ENCODE measurements at regions not wholly inside any gene's neighbourhood (a gene's known extent, or its start where the extent isn't known, plus 50 kb on each side); places are given as distances from the start of the nearest gene placed in this dataset.

DNA sequence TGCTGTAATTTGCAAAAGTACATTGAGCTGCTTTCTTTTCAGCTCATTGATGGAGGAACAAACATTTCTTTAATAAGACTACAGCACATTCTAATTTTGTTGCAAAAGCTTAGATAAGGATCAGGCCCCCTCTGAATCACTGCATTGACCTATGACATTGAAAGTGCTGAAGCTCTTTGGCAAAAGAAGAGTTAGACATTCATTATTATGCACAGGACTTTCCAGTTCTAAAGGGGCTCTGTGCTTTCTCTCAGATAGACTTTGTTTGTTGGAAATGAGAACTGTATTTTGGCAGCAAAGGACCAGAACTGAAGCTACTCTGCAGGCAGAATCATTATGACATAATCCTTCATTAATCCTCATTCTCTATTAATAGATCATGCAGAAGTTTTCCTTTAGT lies 252.9 kb upstream of the SOX2 start:
- FAIRE-seq = no peak

DNA sequence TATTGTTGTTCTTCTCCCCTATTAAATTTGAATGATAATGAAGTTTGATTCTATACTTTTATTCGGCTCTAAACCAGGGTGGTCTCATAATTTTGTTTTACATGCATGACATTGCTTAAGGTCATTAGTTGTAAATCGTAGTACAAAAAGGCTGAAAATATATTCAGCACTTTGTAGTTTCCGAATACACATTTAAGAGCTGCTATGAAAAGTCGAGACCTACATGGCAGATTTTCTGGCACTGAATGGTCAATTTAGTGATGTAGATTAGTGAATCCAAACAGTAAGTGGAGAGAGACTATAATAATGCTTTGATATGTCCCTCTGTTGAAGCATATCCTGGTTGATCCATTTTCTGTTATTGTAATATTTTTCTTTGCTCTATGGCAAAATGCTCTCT lies 254.0 kb upstream of the SOX2 start:
- DNase-seq (ENCODE audit: extremely low spot score, insufficient read length, low read depth) (no peak), FAIRE-seq (no peak)

More for the DNA sequence above, 252.9 kb upstream of the SOX2 start:
- DNase-seq (ENCODE audit: extremely low spot score, insufficient read length, low read depth) = no peak

DNA sequence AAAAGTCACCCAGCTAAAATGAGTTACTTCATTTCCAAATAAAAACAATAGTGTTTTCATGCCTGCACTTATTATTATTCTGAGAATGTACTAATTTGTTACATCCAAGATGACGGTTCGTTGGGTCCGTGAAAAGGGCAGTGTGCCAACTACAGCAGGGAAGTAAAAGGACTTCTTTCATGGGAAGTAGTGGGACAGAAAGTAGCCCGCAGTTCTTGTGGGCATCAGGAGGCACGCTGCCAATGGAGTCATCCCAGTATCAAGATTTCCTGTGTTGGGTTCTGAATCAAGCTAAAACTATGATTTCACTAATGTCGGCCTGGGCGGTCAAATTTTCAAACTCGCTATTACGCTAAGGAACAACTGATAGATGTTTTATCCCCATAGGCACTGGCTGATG lies 254.5 kb upstream of the SOX2 start:
- DNase-seq (ENCODE audit: extremely low spot score, insufficient read length, low read depth) (no peak), FAIRE-seq (no peak)

DNA sequence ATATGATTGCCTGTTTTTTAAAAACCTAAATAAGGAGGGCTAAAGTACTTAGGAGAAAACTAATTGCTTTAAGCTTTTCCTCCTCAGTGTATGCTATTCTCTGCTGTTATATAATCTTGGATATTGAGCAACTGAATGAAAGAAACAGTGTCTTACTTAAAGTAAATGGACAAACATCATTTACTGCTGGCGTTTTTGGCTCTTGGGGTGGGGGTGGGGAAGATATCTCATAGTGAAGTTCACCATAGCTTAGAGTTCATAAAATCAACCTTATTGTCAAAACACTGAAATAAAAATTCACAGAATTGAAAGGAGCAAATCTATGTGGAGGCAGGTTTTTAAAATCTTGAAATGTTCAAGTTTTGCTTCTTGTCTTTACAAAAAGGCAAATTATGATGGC lies 256.4 kb upstream of the SOX2 start:
- FAIRE-seq = no peak
- no peak for DNase-seq (ENCODE audit: extremely low spot score, insufficient read length, low read depth)

DNA sequence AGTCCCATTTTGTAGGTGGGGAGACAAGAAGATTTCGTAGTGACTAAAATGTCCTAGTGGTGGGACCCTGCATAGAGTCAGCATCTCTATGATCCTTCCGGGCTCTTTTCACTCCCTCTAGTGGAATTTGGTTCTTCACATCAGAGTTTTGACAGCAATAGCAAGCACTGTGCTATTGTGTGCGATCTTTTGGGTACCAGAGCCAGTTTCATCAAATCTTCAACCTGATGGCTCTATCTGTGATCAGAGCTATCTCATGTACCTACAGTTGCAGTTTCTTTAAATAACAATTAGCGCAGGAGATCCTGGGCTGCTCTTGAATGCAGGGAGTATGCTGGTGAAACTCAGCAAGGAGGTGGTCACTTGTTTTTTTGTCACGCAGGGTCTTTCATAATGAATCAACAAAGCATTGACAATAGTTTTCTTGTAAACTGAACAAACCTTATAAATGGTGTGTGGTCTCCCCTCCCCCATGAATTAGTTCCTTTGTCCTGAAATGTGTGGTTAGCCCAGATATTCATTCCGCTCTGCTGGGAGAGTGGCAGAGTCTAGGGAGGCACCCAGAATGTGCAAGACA lies 257.2 kb upstream of the SOX2 start:
- FAIRE-seq (no peak), DNase-seq (ENCODE audit: extremely low spot score, insufficient read length, low read depth) (no peak)

DNA sequence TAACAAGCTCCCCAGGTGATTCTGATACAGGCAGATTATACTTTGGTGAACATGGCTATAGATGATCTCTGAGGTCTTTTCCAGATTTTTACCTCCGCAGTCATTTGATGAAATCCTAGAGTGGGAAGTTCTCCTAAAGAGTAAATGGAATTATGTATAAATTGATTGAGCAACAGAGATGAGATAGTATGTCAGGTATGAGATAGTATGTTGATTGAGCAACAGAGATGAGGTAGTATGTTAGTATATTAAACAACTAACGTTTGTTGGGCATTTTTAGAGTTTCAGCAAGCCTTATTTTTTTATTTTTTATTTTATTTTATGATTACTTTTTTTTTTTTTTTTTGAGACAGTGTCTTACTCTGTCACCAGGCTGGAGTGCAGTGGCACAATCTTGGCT lies 265.0 kb upstream of the SOX2 start:
- no peak for DNase-seq (ENCODE audit: extremely low spot score, insufficient read length, low read depth)
- FAIRE-seq = no peak

DNA sequence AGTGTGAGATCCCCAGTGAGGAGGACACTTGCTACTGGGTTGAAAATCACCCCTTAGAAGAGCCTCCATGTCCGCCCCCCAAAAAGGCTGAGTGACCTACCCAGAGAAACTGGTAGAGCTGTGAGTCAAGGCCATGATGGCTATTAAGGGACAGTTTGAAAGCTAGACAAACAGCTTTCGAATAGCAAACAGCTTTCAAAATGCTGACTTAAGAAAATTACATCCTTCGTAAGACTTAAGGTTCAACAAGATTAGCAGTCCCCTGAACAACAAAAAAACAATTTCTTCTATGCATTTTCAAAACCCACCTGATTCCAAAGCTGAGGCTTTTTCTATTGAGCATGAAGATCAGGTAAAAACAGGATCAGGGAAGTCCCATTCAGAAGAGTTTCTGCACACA lies 269.7 kb upstream of the SOX2 start:
- DNase-seq (ENCODE audit: extremely low spot score, insufficient read length, low read depth) (no peak), FAIRE-seq (no peak)

DNA sequence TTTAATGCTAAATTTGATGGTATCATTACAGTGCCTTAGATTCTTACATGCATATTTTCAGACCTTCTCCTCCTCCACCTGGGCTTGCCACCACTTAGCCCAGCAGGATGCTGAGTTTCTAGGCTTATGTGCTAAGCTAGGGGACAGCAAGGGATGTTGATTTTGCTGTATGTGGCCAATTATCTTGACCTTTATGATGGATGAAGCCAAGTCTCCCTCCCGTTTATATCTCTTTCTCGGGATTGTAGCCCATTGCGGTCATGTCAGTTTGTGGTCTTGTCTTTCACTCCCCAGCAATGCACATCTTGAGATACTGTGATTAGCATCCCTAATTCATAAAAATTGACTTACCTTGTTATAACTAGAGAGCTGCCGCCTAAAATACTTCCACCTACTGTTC lies 278.7 kb upstream of the SOX2 start:
- FAIRE-seq (no peak), DNase-seq (ENCODE audit: extremely low spot score, insufficient read length, low read depth) (no peak)

DNA sequence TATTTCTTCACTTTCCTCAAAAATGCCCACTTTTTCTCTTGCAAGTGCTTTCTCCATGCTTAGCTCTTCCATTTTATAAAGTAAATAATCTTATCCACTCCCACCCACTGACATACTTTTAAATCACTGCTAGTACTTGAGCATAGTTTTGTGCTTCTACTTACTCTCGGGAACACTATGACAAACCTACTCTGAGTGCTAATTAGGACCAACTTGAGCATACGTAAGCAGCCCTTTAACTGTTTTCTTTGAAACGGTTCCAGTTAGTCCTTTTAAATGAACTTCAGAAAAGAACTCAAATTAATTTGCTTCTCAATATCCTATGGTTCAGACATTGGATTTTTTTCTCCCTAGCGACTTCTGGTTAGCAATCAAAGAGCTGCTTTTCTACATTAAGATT lies 280.0 kb upstream of the SOX2 start:
- FAIRE-seq (no peak), DNase-seq (ENCODE audit: extremely low spot score, insufficient read length, low read depth) (no peak)

DNA sequence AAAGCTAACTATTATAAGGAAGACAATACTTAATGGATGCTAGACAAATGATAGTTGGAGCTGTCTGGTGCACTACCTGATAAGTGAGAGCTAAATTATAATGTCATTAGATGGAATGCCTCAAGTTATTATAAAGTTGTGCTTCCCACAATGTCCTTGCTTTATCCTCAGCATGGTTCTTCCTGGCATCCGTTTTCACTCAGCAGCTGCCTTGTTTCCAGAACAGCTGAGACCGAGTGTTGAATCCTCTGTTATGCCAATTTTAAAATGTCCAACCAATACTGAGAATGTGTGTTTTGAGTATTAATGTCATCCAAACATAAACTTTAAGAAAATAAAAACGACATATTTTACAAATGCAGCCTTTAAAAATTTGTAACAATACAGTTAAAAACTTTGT lies 286.7 kb upstream of the SOX2 start:
- no peak for DNase-seq (ENCODE audit: extremely low spot score, insufficient read length, low read depth)
- no peak for FAIRE-seq

DNA sequence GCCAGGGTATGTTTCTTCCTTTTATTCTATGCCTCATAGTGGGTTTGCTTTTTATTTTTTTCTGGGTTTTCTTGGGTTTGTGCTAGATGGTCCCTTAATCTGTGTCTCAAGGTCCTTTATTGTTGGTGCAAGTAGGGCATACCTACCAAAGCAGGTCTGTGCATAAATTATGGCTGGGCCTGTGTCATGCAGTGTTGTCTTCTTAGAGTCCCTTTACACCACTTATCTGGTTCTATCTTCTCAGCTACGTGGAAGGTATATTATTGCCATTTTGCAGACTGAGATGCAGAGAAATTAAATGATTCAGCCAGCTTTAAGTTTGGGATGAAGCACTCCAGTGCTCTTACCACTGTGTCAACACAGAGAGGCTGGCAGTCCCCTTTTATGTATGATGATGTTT lies 293.5 kb upstream of the SOX2 start:
- no peak for FAIRE-seq
- no peak for DNase-seq (ENCODE audit: extremely low spot score, insufficient read length, low read depth)

DNA sequence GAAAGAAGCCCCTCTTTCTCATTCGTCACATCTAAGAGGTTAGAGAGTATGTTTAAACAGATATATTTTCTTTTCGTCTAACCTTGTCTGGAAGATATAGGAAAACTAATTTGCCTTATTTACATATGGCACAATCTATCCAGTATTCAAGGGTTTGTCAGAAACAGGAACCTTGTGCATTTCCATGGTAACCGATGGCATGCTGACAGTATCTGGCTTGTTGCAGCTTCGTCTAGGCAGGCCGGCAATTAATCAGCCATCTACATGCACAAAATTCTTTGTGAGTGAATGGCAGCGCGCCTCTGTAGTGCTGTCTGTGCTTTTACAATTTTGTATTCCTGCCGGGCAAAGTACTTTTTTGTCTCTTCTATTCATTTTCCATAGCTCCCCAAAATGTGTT lies 294.0 kb upstream of the SOX2 start:
- FAIRE-seq = no peak

DNA sequence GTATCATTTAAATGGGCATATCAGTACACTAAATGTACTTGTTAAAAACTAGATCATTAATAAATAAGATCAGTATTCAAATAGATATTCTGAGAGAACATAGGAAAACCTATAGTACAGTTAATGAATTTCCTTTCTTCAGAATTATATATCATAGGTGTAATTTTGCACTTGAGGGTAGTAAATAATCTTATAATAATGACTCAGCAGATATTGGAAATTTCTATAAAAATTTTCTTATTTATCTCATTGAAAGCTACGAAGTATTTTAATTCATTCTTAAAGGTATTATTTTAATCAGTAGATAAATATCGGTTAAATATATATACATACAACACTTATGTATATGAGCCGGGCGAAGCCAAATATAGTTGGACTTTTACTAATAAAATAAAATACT lies 300.9 kb upstream of the SOX2 start:
- no peak for FAIRE-seq
- DNase-seq (ENCODE audit: extremely low spot score, insufficient read length, low read depth) = no peak

More for the DNA sequence above, 294.0 kb upstream of the SOX2 start:
- DNase-seq (ENCODE audit: extremely low spot score, insufficient read length, low read depth) = no peak

DNA sequence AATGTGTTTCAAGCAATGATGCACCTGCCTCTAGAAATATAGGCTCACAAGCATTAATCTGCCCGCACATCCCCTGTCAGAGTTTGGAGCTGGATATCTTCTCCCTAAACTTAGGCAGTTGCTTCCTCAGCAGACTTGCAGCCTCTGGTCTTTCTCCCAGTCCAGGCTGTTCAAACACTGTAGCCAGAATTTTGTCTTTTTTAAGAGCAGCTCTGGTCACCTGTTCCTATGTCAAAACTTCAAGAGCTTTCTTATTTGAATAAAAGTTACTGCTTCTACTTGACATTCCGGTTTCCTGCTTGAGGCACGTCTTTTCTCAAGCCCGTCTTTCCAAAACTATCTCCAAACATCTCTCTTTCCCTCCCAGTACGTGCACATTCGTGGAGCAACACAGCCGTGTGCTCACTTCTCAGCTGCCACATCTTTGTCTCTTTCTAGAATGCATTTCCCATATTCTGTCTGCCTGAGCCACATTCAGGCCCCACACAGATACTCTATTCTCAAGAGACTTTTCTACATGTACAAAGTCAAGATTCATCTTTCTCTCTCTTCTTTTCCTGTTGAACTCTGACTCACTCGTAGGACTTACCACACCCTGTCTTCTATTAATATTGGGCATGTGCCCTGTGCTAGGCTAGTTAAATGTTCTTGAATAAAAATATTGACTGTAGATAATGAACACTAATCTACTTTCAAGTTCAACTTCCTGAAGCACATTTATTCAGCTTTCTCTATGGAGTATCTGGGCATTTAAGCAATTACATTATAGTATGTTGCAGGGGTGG lies 307.7 kb upstream of the SOX2 start:
- no peak for FAIRE-seq
- DNase-seq (ENCODE audit: extremely low spot score, insufficient read length, low read depth) = no peak

DNA sequence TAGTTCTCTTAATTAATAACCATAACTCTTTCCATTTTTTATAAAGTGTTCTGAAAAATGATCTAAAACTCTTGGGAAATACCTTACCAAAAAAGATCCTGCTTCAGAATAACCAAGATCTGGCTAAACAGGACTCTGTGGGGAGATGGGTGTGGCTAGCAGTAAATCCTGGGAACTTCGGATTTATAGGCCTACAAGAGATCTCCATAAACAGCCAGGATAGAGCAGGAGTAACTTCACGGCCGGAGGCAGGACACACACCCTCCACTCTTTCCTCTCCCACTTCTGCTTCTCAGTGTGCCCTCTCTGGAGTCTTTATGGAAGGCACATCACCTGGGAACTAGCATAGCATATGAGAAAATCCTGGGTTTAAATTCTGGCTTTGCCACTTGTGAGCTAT lies 309.4 kb upstream of the SOX2 start:
- FAIRE-seq = no peak
- no peak for DNase-seq (ENCODE audit: extremely low spot score, insufficient read length, low read depth)

DNA sequence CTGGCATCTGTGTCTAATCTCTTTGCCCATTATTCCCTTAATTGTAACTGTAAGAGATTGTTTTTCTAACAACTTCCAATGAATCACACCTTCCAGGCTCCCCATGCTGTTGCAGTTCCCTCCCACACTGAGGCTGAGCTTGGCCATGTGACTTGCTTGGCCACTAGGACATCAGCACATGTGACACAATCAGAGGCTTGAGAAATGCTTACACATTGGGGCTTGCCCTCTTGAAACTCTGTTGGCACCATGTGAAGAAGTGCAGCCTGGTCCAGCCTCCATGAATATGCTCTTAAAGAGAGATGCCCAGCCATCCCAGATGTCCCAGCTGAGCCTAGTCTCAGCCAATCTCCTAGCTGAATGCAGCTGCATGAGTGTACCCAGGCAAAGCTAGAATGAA lies 326.8 kb upstream of the SOX2 start:
- FAIRE-seq (no peak), DNase-seq (ENCODE audit: extremely low spot score, insufficient read length, low read depth) (no peak)

DNA sequence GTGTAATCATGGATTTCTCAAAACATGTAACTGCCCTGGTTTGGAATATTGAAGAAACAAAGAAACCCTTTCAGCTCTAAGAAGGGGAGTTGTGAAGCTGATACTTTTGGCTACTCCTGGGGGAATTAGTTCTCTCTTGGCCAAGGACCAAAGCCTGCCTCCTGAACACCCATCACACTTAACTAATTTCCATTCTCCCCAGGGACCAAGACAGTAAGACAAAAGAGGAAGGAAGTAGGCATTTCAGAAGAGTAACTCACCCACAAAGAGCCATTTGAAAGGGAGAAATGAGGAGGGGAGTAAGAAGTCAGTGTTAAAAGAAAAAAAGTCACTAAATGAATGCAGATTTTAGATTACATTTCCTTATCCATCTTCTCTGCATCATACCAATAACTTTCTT lies 328.0 kb upstream of the SOX2 start:
- no peak for DNase-seq (ENCODE audit: extremely low spot score, insufficient read length, low read depth)
- no peak for FAIRE-seq

DNA sequence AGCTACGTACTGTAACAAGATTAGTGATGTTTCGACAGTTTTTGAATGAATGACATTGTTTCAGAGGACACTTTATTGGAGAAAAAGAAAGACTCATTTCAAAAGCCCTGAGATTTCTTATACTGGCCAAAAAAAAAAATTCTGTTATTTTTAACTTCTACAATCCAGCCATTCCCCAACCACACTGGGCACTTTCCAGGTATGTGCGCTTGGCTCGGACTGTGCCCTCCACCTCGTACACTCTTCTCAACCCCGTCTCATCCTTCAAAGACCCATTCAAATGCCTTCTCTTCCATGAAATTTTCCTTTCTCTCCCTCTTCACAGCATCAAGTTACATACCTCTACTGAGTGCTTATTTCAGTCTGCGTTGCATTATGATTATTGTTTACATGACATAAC lies 328.5 kb upstream of the SOX2 start:
- no peak for DNase-seq (ENCODE audit: extremely low spot score, insufficient read length, low read depth)
- no peak for FAIRE-seq

DNA sequence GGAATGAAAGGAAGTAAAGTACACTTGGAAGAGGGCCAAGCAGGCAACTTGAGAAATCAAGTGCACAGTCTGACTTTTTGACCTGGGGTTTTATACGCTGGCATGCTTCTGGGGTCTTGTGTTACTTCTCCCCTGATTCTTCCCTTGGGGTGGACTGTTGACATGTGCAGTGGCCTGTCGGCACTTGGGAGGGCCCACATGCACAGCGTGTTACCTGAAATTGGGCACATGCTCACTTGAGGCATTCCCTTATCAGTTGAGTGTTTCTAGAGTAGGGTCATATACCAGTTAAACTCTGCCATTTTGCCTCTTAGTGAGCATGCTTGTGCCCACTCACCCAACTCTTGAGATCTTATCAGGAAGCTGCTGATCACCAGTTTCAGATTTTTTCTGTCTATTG lies 329.1 kb upstream of the SOX2 start:
- DNase-seq (ENCODE audit: extremely low spot score, insufficient read length, low read depth) (no peak), FAIRE-seq (no peak)

DNA sequence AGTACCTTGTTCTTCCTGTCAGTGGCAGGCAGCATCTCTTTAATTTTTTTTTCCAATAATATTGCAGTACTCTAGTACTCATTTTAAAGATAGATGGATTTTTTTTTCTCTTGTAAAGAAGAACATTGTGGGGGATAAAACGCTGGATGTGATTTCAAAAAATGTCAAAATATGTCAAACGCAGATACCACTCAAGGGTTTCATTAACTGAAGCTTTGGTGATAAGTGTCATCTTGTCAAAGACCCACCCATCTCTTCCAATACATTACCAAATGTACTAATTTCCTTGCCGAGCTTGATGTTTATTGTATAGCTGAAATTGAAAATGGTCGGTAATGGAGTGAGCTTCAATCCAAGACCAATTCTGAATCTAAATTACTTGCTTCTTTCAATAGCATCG lies 332.4 kb upstream of the SOX2 start:
- no peak for FAIRE-seq
- no peak for DNase-seq (ENCODE audit: extremely low spot score, insufficient read length, low read depth)

DNA sequence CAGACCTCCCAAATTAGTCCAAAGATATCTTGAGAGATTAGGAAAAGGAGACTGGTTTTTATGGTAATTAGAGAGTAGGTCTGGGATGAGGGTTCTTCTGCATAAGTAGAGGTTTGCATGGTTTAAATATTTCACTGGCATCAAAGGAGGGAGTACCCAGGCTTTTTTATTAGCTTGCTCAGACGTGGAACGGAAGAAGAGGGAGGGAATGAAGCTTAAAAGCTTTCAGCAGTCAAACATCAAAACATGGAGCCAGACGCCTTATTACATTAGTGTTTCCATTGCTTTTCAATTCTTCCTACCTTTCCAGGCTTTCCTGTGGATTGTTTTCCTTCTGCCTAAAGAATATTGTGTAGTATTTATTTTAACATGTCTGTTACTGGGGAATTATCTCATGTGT lies 342.1 kb upstream of the SOX2 start:
- FAIRE-seq = no peak
- no peak for DNase-seq (ENCODE audit: extremely low spot score, insufficient read length, low read depth)

DNA sequence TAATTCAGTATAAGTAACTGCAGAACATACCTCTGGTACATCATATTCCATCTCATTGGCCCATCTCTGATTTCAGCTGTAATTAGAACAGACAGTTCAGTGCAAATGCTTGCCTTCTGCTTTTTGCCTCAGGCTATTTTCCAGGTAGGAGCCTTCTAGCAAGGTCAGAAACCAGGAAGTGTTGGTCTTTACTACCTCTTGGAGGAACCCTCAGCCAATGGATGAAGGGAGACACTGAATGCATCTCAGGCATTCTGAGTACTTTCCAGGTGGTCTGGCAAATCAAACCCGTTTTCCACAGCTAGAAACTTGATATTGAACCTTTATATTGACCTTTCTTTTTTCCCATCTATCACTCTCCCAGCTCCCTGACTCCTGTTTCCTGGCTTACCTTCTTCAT lies 348.5 kb upstream of the SOX2 start:
- FAIRE-seq = no peak
- DNase-seq (ENCODE audit: extremely low spot score, insufficient read length, low read depth) = no peak

All from GM18507 (cell line).